ENCODE measurements at regions not wholly inside any gene's neighbourhood (a gene's known extent, or its start where the extent isn't known, plus 50 kb on each side); places are given as distances from the start of the nearest gene placed in this dataset.

DNA sequence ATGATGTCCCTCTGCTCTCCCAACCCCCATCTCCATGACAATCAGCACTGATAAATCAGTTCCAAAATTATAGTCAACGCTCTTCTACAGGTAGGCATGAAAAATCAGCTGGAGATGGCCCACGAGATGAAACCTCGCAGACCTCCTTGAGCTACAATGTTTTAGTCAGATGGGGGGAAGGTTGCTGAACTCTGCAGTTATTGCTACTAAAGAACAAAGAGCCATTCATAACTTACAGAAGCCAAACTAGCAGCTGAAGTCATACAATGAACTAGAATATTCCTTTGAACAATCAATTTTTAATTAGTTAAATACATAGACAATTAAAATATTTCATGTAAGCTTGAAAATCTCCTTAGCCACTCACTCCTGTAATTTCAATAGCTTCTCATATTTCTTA lies 179.2 kb downstream of the NHLRC3 start:
- intact Hi-C loops (cut with DNase I) = no loop called here
- Histone ChIP-seq H3K36me3 (no peaks in the 10 kb centered on the region), H3K4me1 (no peaks in the 10 kb centered on the region), H3K27ac (no peak overlapping the region), H3K9me3 (peaks cover 0 to 4% (median 0%) of the 10 kb centered on the region in 11 donors), H3K27me3 (no peaks in the 10 kb centered on the region), H3K4me3 (no peak overlapping the region)
- no peak for ATAC-seq
- TF ChIP-seq, protein P1, sequence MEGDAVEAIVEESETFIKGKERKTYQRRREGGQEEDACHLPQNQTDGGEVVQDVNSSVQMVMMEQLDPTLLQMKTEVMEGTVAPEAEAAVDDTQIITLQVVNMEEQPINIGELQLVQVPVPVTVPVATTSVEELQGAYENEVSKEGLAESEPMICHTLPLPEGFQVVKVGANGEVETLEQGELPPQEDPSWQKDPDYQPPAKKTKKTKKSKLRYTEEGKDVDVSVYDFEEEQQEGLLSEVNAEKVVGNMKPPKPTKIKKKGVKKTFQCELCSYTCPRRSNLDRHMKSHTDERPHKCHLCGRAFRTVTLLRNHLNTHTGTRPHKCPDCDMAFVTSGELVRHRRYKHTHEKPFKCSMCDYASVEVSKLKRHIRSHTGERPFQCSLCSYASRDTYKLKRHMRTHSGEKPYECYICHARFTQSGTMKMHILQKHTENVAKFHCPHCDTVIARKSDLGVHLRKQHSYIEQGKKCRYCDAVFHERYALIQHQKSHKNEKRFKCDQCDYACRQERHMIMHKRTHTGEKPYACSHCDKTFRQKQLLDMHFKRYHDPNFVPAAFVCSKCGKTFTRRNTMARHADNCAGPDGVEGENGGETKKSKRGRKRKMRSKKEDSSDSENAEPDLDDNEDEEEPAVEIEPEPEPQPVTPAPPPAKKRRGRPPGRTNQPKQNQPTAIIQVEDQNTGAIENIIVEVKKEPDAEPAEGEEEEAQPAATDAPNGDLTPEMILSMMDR (IDR thresholded peaks at IDR 0.05) = no peak
- WGBS, 2 donors = 88 to 92% methylated on average over 3 of the region's 3 CpGs
- DNase-seq = no peak

GRCh38 chr13:39224671-39225240 lies 186.5 kb downstream of the NHLRC3 start:
- ATAC-seq (no peak), DNase-seq (no peak)
- Histone ChIP-seq H3K9me3 (peaks cover 0 to 10% (median 0%) of the 10 kb centered on the region in 11 donors), H3K27ac (no peak overlapping the region), H3K4me1 (peaks cover 0 to 22% (median 11%) of the 10 kb centered on the region in 9 donors), H3K4me3 (no peak overlapping the region), H3K27me3 (no peaks in the 10 kb centered on the region), H3K36me3 (no peaks in the 10 kb centered on the region)
- intact Hi-C loops (cut with DNase I) = no loop called here
- 79 to 86% methylated on average over 5 of the region's 5 CpGs for WGBS, 2 donors
- TF ChIP-seq, protein P1 (IDR thresholded peaks at IDR 0.05) = no peak

DNA sequence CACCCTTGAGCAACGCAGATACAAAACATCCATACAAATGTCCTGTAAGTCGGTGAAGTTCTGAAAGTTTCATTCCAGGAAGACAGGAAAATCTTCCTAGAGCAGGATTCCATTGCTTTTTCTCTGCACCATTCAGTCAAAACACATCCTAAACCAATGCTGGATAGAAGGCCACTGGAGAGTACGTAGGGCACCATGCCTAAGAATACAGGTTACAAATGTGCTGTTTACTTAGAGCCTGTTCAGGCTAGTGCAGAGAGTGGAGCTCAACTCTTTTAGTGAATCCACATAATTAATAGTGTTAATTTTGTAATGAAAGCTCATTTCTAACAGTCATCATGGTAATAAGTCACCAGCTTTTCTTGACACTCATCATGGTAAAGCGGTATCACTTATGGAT lies 187.6 kb downstream of the NHLRC3 start:
- no peaks in the 10 kb centered on the region for H3K27me3 ChIP-seq
- peaks cover 0 to 22% (median 11%) of the 10 kb centered on the region in 9 donors for H3K4me1 ChIP-seq
- peaks cover 0 to 10% (median 0%) of the 10 kb centered on the region in 11 donors for H3K9me3 ChIP-seq
- H3K27ac ChIP-seq = peak overlapping the region in 3 of 10 donors; percentile 1 to 51 (median 48)
- TF ChIP-seq, protein P1 (IDR thresholded peaks at IDR 0.05) = no peak
- WGBS, 2 donors = 84 to 87% methylated on average over 4 of the region's 4 CpGs
- no peaks in the 10 kb centered on the region for H3K36me3 ChIP-seq
- ATAC-seq (peak in 4 of 8 donors; percentile 48 to 68 (median 52)), DNase-seq (no peak)
- no peak overlapping the region for H3K4me3 ChIP-seq
- intact Hi-C loops (cut with DNase I) = no loop called here

DNA sequence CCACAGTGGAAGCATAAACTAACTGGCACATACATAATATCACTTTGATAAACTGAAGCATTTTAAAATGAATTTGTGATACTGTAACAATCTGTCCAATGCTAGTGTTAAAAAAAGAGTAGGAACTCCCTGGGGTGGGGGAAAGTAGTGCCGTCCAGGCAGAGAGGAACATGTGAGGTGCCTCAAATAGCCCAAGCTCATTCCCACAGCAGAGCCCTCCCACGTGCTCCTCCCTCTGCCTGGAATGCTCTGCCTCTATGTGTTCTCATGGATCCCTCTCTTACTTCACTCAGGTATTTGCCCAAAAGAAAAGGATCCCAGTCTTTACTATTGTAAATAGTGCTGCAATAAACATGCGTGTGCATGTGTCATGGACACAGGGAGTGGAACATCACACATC lies 188.1 kb downstream of the NHLRC3 start:
- peak; percentile 57 to 97 (median 94) for ATAC-seq
- no peaks in the 10 kb centered on the region for H3K27me3 ChIP-seq
- WGBS, 2 donors = 48 to 55% methylated on average over 3 of the region's 3 CpGs

More for the DNA sequence above, 188.1 kb downstream of the NHLRC3 start:
- Histone ChIP-seq H3K4me3 (no peak overlapping the region), H3K36me3 (no peaks in the 10 kb centered on the region), H3K4me1 (peaks cover 0 to 22% (median 11%) of the 10 kb centered on the region in 9 donors), H3K27ac (peak overlapping the region in 3 of 10 donors; percentile 1 to 51 (median 48)), H3K9me3 (peaks cover 0 to 10% (median 0%) of the 10 kb centered on the region in 11 donors)
- intact Hi-C loops (cut with DNase I) = no loop called here
- DNase-seq = peak; percentile 16 to 51
- TF ChIP-seq, protein P1 (IDR thresholded peaks at IDR 0.05) = no peak

Measured in heart right ventricle (tissue), 16 donors.